Smooth muscle cell (in vitro differentiated cells): ENCODE measurements at regions not wholly inside any gene's neighbourhood (a gene's known extent, or its start where the extent isn't known, plus 50 kb on each side); places are given as distances from the start of the nearest gene placed in this dataset.

Source experiments
- DNase-seq: peaks from one replicate; lab custom pipeline; 2025; ENCODE audit not compliant: unreplicated experiment; lab: John Stamatoyannopoulos, UW
- H2AFZ ChIP-seq: fragments of 200-600 bp; sonication (generic); 2 replicates; pipeline ENCODE4 v1.6.0; 2016; ENCODE audit warnings: antibody characterized with exemption, low read depth, mild to moderate bottlenecking
- H3F3A ChIP-seq: fragments of 200-600 bp; sonication (generic); 2 replicates; pipeline ENCODE4 v1.6.0; 2017; ENCODE audit warnings: antibody characterized with exemption, low read depth
- H3K27ac ChIP-seq: fragments of 200-600 bp; sonication (generic); 2 replicates; pipeline ENCODE4 v1.5.1; 2016; ENCODE audit warnings: low read depth, mild to moderate bottlenecking
- H3K27me3 ChIP-seq: fragments of 200-600 bp; sonication (generic); 2 replicates; pipeline ENCODE4 v1.6.1; 2016; ENCODE audit warnings: low read depth, mild to moderate bottlenecking
- H3K36me3 ChIP-seq: fragments of 200-600 bp; sonication (generic); 2 replicates; pipeline ENCODE4 v1.5.1; 2016; ENCODE audit warnings: low read depth
- H3K4me1 ChIP-seq: fragments of 200-600 bp; sonication (generic); 2 replicates; pipeline ENCODE4 v1.5.1; 2016; ENCODE audit warnings: low read depth
- H3K4me2 ChIP-seq: fragments of 200-600 bp; sonication (generic); 2 replicates; pipeline ENCODE4 v1.6.0; 2016; ENCODE audit warnings: mild to moderate bottlenecking
- H3K4me3 ChIP-seq: fragments of 200-600 bp; sonication (generic); 2 replicates; pipeline ENCODE4 v1.5.1; 2016; ENCODE audit warnings: mild to moderate bottlenecking
- H3K79me2 ChIP-seq: fragments of 200-600 bp; sonication (generic); 2 replicates; pipeline ENCODE4 v1.6.0; 2016; ENCODE audit warnings: low read depth, mild to moderate bottlenecking
- H3K9ac ChIP-seq: fragments of 200-600 bp; sonication (generic); 2 replicates; pipeline ENCODE4 v1.6.0; 2016; ENCODE audit warnings: low read depth
- H3K9me3 ChIP-seq: fragments of 200-600 bp; sonication (generic); replicated peaks from 2 replicates; pipeline ENCODE4 v1.5.1; 2016; ENCODE audit warnings: low read depth
- H4K20me1 ChIP-seq: fragments of 200-600 bp; sonication (generic); 2 replicates; pipeline ENCODE4 v1.6.0; 2016; ENCODE audit warnings: low read depth
- CTCF ChIP-seq: fragments of 200-600 bp; sonication (generic); IDR thresholded peaks from 2 replicates; pipeline ENCODE4 v1.5.1; 2017; ENCODE audit warnings: borderline replicate concordance, mild to moderate bottlenecking, antibody characterized with exemption; ENCODE audit not compliant: insufficient read depth, poor library complexity, severe bottlenecking
- WGBS: methylation state at CpG from one replicate; pipeline ENCODE4 v1.1.7; 2016; ENCODE audit warnings: low lambda C conversion rate; 5-methylcytosine and 5-hydroxymethylcytosine counted together

GRCh38 chr20:48196001-48196400, 410.7 kb upstream of the SULF2 start:
- H3K9me3 ChIP-seq: no peaks in the 10 kb centered on the region
- no peak overlapping the region for H3K9ac ChIP-seq
- H3K4me2 ChIP-seq: no peak overlapping the region
- no peak for DNase-seq
- H3K4me3 ChIP-seq: no peak overlapping the region
- TF ChIP-seq CTCF: no peak
- no peaks in the 10 kb centered on the region for H3K36me3 ChIP-seq
- H4K20me1 ChIP-seq: no peaks in the 10 kb centered on the region
- H3K27me3 ChIP-seq: no peaks in the 10 kb centered on the region
- peaks cover 5% of the 10 kb centered on the region for H3K4me1 ChIP-seq
- H3K79me2 ChIP-seq: no peaks in the 10 kb centered on the region
- H3F3A ChIP-seq: no peaks in the 10 kb centered on the region
- 31% methylated on average over 5 of the region's 5 CpGs for WGBS
- H3K27ac ChIP-seq: no peak overlapping the region
- H2AFZ ChIP-seq: no peak overlapping the region

GRCh38 chr20:48195121-48195870, 410.0 kb upstream of the SULF2 start:
- 92% methylated on average over 9 of the region's 9 CpGs for WGBS
- Histone ChIP-seq H3K9me3 (no peaks in the 10 kb centered on the region), H4K20me1 (no peaks in the 10 kb centered on the region)

GRCh38 chr20:48194583-48194982, 409.3 kb upstream of the SULF2 start:
- Histone ChIP-seq H3K79me2 (no peaks in the 10 kb centered on the region), H3K9me3 (no peaks in the 10 kb centered on the region), H3K4me1 (peaks cover 13% of the 10 kb centered on the region), H3K27me3 (no peaks in the 10 kb centered on the region), H3K4me3 (no peak overlapping the region), H3K9ac (no peak overlapping the region), H2AFZ (no peak overlapping the region), H3K27ac (no peak overlapping the region), H3K4me2 (no peak overlapping the region), H3K36me3 (no peaks in the 10 kb centered on the region), H4K20me1 (no peaks in the 10 kb centered on the region), H3F3A (no peaks in the 10 kb centered on the region)
- DNase-seq: no peak
- WGBS: 94% methylated on average over 15 of the region's 17 CpGs
- TF ChIP-seq CTCF: no peak

More at GRCh38 chr20:48195121-48195870, 410.0 kb upstream of the SULF2 start:
- no peaks in the 10 kb centered on the region for H3K27me3 ChIP-seq
- H3K36me3 ChIP-seq: no peaks in the 10 kb centered on the region
- H2AFZ ChIP-seq: no peak overlapping the region
- no peaks in the 10 kb centered on the region for H3K79me2 ChIP-seq
- H3K4me2 ChIP-seq: no peak overlapping the region
- peaks cover 12% of the 10 kb centered on the region for H3K4me1 ChIP-seq
- DNase-seq: no peak
- H3K27ac ChIP-seq: no peak overlapping the region
- no peaks in the 10 kb centered on the region for H3F3A ChIP-seq
- H3K9ac ChIP-seq: no peak overlapping the region
- H3K4me3 ChIP-seq: no peak overlapping the region
- no peak for TF ChIP-seq CTCF
